ENCODE measurements at regions not wholly inside any gene's neighbourhood (a gene's known extent, or its start where the extent isn't known, plus 50 kb on each side); places are given as distances from the start of the nearest gene placed in this dataset.
A peak's percentile ranks its signal among the peaks of the same experiment; 100 is the strongest.
"Not testable (repeated sequence)": the region's sequence is repeated elsewhere in the genome, so short reads cannot be mapped to it uniquely, and the experiment has no call there.

GRCh38 chr14:105944632-105945610, 418.5 kb downstream of the TMEM121 start:
- peak; percentile 36 to 60 for DNase-seq

GRCh38 chr14:105945896-105946295, 419.5 kb downstream of the TMEM121 start:
- peak in 1 of 2 experiments; percentile 13 for DNase-seq

- no peak for DNase-seq
These were observed 421.2 kb downstream of the TMEM121 start for GRCh38 chr14:105947599-105947998.

- DNase-seq = not testable (repeated sequence)
These were observed 422.6 kb downstream of the TMEM121 start for GRCh38 chr14:105948955-105949354.

GRCh38 chr14:105950364-105950892, 424.0 kb downstream of the TMEM121 start:
- not testable (repeated sequence) for DNase-seq

- DNase-seq = no peak
These were observed 425.0 kb downstream of the TMEM121 start for GRCh38 chr14:105951399-105951798.

GRCh38 chr14:105952222-105952621, 425.8 kb downstream of the TMEM121 start:
- DNase-seq = no peak

- DNase-seq = no peak
These were observed 426.4 kb downstream of the TMEM121 start for GRCh38 chr14:105952826-105953225.

- DNase-seq = not testable (repeated sequence)
These were observed 435.2 kb downstream of the TMEM121 start for GRCh38 chr14:105961625-105962024.

GRCh38 chr14:105962532-105962931, 436.1 kb downstream of the TMEM121 start:
- no peak for DNase-seq

- DNase-seq = no peak
These were observed 441.9 kb downstream of the TMEM121 start for GRCh38 chr14:105968291-105968690.

- DNase-seq = not testable (repeated sequence)
These were observed 442.6 kb downstream of the TMEM121 start for GRCh38 chr14:105969026-105969425.

- not testable (repeated sequence) for DNase-seq
These were observed 444.4 kb downstream of the TMEM121 start for GRCh38 chr14:105970821-105971220.

GRCh38 chr14:105971593-105972500, 445.5 kb downstream of the TMEM121 start:
- no peak for DNase-seq

- DNase-seq = no peak
These were observed 448.5 kb downstream of the TMEM121 start for GRCh38 chr14:105974902-105975301.

- DNase-seq = no peak
These were observed 452.4 kb downstream of the TMEM121 start for GRCh38 chr14:105978618-105979295.

GRCh38 chr14:105979446-105979845, 453.1 kb downstream of the TMEM121 start:
- DNase-seq = no peak

- no peak for DNase-seq
These were observed 453.8 kb downstream of the TMEM121 start for GRCh38 chr14:105980224-105980623.

- not testable (repeated sequence) for DNase-seq
These were observed 455.3 kb downstream of the TMEM121 start for GRCh38 chr14:105981517-105982302.

- no peak for DNase-seq
These were observed 456.3 kb downstream of the TMEM121 start for GRCh38 chr14:105982664-105983063.

GRCh38 chr14:105986894-105987284, 460.5 kb downstream of the TMEM121 start:
- DNase-seq = no peak

GRCh38 chr14:105987563-105987962, 461.2 kb downstream of the TMEM121 start:
- no peak for DNase-seq
